B cell (primary cell): ENCODE measurements at regions not wholly inside any gene's neighbourhood (a gene's known extent, or its start where the extent isn't known, plus 50 kb on each side); places are given as distances from the start of the nearest gene placed in this dataset.

ENCODE experiments used
- ATAC-seq: fragments of 200-7000 bp; cut with Tn5 transposase; one replicate; pipeline ENCODE4 v1.10.0; 2021; ENCODE audit warnings: low read depth, mild to moderate bottlenecking, moderate number of reproducible peaks, moderate library complexity
- CTCF ChIA-PET: fragments of 350-600 bp; sonication (Branson Sonifier 250); formaldehyde crosslinking; loops from one replicate; lab custom pipeline; 2021; ENCODE audit warnings: antibody characterized with exemption, inconsistent platforms; lab: Charles Lee
- POLR2A ChIA-PET: fragments of 350-600 bp; sonication (Branson Sonifier 250); formaldehyde crosslinking; loops from one replicate; lab custom pipeline; 2021; ENCODE audit warnings: antibody characterized with exemption; lab: Charles Lee
- DNase-seq: peaks from one replicate; pipeline ENCODE4 v3.0.0; 2013
- H2AFZ ChIP-seq: 2 replicates; pipeline ENCODE4 v1.6.1; 2012; ENCODE audit warnings: mild to moderate bottlenecking, low read depth, low read length; ENCODE audit not compliant: insufficient read depth, poor library complexity, severe bottlenecking
- H3K27ac ChIP-seq, 2 donors: 1 replicate in 1 of 2; 2 replicates in 1 of 2; pipeline ENCODE4 v1.5.1; 2012 to 2013; ENCODE audit warnings: low read length in 2 of 2, mild to moderate bottlenecking in 2 of 2, moderate library complexity in 1 of 2
- H3K27me3 ChIP-seq, 4 experiments: fragments of 200-600 bp in 1 of 4; sonication (generic) in 1 of 4; replicated peaks in 1 of 4; 1 replicate in 2 of 4; 2 replicates in 2 of 4; pipeline versions ENCODE4 v1.6.1 to v1.7.0; 2013 to 2016; ENCODE audit warnings: low read length in 3 of 4, mild to moderate bottlenecking in 2 of 4, mixed read lengths in 1 of 4, moderate library complexity in 1 of 4; ENCODE audit not compliant: insufficient read depth in 4 of 4, control insufficient read depth in 3 of 4; ENCODE audit errors: control extremely low read depth in 1 of 4
- H3K36me3 ChIP-seq, 2 experiments: replicated peaks in 1 of 2; 1 replicate in 1 of 2; 2 replicates in 1 of 2; pipeline versions ENCODE4 v1.6.1 to v1.7.1; 2013; ENCODE audit warnings: low read length in 1 of 2; ENCODE audit not compliant: insufficient read depth in 2 of 2, control insufficient read depth in 1 of 2; ENCODE audit errors: control extremely low read depth in 1 of 2, extremely low read depth in 1 of 2
- H3K4me1 ChIP-seq, 2 donors: fragments of 200-600 bp in 1 of 2; sonication (generic) in 1 of 2; 1 replicate in 1 of 2; 2 replicates in 1 of 2; pipeline versions ENCODE4 v1.5.1 to v1.6.1; 2013 to 2017; ENCODE audit warnings: low read length in 2 of 2; ENCODE audit not compliant: control insufficient read depth in 2 of 2, insufficient read depth in 2 of 2
- H3K4me2 ChIP-seq: replicated peaks from 2 replicates; pipeline ENCODE3; 2012; ENCODE audit warnings: mild to moderate bottlenecking, low read depth, low read length; ENCODE audit not compliant: poor library complexity, severe bottlenecking
- H3K4me3 ChIP-seq, 5 experiments: fragments of 200-600 bp in 1 of 5; sonication (generic) in 1 of 5; 1 replicate in 3 of 5; 2 replicates in 2 of 5; pipeline versions ENCODE4 v1.5.1 to v1.7.0; 2011 to 2016; ENCODE audit warnings: low read length in 4 of 5, mild to moderate bottlenecking in 4 of 5, low read depth in 2 of 5, control low read depth in 1 of 5, moderate library complexity in 1 of 5; ENCODE audit not compliant: insufficient read depth in 1 of 5; ENCODE audit errors: control extremely low read depth in 1 of 5, extremely low read depth in 1 of 5
- H3K79me2 ChIP-seq: fragments of 200-600 bp; sonication (generic); one replicate; pipeline ENCODE4 v1.6.0; 2016; ENCODE audit warnings: low read length; ENCODE audit not compliant: control insufficient read depth, insufficient read depth
- H3K9ac ChIP-seq: fragments of 200-600 bp; sonication (generic); 2 replicates; pipeline ENCODE4 v1.6.1; 2017; ENCODE audit warnings: mild to moderate bottlenecking, low read length, moderate library complexity
- H3K9me3 ChIP-seq, 3 donors: one replicate each; pipeline versions ENCODE4 v1.6.1 to v1.7.1; 2013; ENCODE audit warnings: low read length in 2 of 3; ENCODE audit not compliant: control insufficient read depth in 2 of 3, insufficient read depth in 1 of 3; ENCODE audit errors: control extremely low read depth in 1 of 3
- H4K20me1 ChIP-seq: 2 replicates; pipeline ENCODE4 v1.6.0; 2012; ENCODE audit warnings: mild to moderate bottlenecking, low read length; ENCODE audit not compliant: insufficient read depth, control insufficient read depth, poor library complexity, severe bottlenecking
- H3K27ac Mint-ChIP-seq: one replicate; pipeline ENCODE4 v1.8.0; 2021; ENCODE audit warnings: mixed read lengths
- H3K27me3 Mint-ChIP-seq: one replicate; pipeline ENCODE4 v1.8.0; 2021; ENCODE audit warnings: mixed read lengths
- H3K4me1 Mint-ChIP-seq: one replicate; pipeline ENCODE4 v1.8.0; 2021; ENCODE audit warnings: mixed read lengths
- H3K4me3 Mint-ChIP-seq: one replicate; pipeline ENCODE4 v1.8.0; 2021; ENCODE audit warnings: mixed read lengths
- H3K9me3 Mint-ChIP-seq: one replicate; pipeline ENCODE4 v1.8.0; 2022; ENCODE audit warnings: mixed read lengths; ENCODE audit not compliant: insufficient read depth
- EZH2 ChIP-seq: IDR thresholded peaks from 2 replicates; pipeline ENCODE4 v1.6.1; 2012; ENCODE audit warnings: borderline replicate concordance, low read depth, mild to moderate bottlenecking, moderate library complexity, low read length; ENCODE audit not compliant: insufficient read depth, poor library complexity, severe bottlenecking
- WGBS: methylation state at CpG from one replicate; pipeline ENCODE4 v1.1.5; 2013; ENCODE audit warnings: missing lambda C conversion rate; ENCODE audit not compliant: insufficient coverage; 5-methylcytosine and 5-hydroxymethylcytosine counted together
- intact Hi-C: fragments of 100-400 bp; cut with micrococcal nuclease; formaldehyde crosslinking; loops from one replicate; pipeline ENCODE4 v1.10.0; 2022
- TF ChIP-seq, protein P1 (sequence below): fragments of 200-600 bp; IDR thresholded peaks from one replicate; pipeline ENCODE4 v1.8.0; 2022; ENCODE audit warnings: antibody characterized with exemption, mild to moderate bottlenecking

DNA sequence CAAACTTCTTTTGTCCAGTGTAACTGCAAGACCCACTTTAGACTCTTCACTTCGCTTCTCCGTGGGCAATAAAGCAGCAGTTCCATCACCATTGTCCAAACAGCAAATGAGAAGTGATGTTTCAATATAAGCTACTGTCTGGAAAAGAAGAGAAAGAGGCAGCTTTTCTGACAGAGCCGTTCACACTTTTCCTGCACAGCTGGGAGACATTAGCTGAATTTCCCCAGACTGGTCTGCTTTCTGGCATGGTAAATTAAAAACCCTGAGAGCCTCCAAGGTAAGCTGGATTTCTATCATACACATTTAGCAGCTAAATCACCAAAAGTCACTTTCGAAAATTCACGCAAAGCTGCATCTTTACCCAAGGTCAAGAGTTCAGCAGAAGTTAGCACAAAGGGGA lies 108.5 kb upstream of the CMC1 start:
- Histone ChIP-seq H3K79me2 (no peaks in the 10 kb centered on the region), H3K36me3 (no peaks in the 10 kb centered on the region), H3K27me3 (no peaks in the 10 kb centered on the region), H3K4me2 (no peak overlapping the region), H2AFZ (no peak overlapping the region), H3K9me3 (no peaks in the 10 kb centered on the region), H3K9ac (no peak overlapping the region), H3K27ac (no peak overlapping the region), H3K4me3 (no peak overlapping the region), H4K20me1 (no peaks in the 10 kb centered on the region), H3K4me1 (no peaks in the 10 kb centered on the region)
- Mint-ChIP-seq H3K9me3 (no peaks in the 10 kb centered on the region), H3K4me1 (no peaks in the 10 kb centered on the region), H3K4me3 (no peak overlapping the region), H3K27ac (no peak overlapping the region), H3K27me3 (no peaks in the 10 kb centered on the region)
- TF ChIP-seq, protein P1, sequence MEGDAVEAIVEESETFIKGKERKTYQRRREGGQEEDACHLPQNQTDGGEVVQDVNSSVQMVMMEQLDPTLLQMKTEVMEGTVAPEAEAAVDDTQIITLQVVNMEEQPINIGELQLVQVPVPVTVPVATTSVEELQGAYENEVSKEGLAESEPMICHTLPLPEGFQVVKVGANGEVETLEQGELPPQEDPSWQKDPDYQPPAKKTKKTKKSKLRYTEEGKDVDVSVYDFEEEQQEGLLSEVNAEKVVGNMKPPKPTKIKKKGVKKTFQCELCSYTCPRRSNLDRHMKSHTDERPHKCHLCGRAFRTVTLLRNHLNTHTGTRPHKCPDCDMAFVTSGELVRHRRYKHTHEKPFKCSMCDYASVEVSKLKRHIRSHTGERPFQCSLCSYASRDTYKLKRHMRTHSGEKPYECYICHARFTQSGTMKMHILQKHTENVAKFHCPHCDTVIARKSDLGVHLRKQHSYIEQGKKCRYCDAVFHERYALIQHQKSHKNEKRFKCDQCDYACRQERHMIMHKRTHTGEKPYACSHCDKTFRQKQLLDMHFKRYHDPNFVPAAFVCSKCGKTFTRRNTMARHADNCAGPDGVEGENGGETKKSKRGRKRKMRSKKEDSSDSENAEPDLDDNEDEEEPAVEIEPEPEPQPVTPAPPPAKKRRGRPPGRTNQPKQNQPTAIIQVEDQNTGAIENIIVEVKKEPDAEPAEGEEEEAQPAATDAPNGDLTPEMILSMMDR = no peak
- no peak for TF ChIP-seq EZH2
- 90% methylated on average over 3 of the region's 5 CpGs for WGBS
- ATAC-seq (no peak), DNase-seq (no peak)
- CTCF ChIA-PET = no interaction called here
- intact Hi-C loops = no loop called here
- POLR2A ChIA-PET = no interaction called here

DNA sequence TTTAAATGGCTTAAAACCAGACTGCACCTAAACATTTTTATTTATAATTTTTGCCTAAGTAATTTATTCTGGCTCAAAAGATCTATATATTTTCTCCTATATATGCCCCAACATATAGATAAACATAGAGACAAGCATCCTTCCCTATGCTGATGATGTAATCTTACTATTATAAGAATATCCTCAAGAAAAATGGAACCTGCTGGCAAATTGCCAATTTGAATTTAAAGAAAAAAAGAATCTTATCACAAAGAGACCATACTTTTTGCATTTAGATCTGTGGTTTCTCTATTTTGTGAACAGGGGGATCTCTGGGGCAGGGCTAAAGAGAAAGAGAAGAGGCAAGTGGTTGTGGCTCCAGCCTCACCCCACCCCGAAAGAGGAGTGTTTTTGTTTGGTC lies 107.2 kb upstream of the CMC1 start:
- H3K9me3 Mint-ChIP-seq = no peaks in the 10 kb centered on the region

More for the DNA sequence above, 107.2 kb upstream of the CMC1 start:
- ChIA-PET CTCF (no interaction called here), POLR2A (no interaction called here)
- H3K9ac ChIP-seq = no peak overlapping the region
- intact Hi-C loops = no loop called here
- no peaks in the 10 kb centered on the region for H3K36me3 ChIP-seq
- Mint-ChIP-seq H3K4me3 (no peak overlapping the region), H3K27ac (no peak overlapping the region), H3K4me1 (no peaks in the 10 kb centered on the region), H3K27me3 (no peaks in the 10 kb centered on the region)
- H3K4me2 ChIP-seq = no peak overlapping the region
- H3K79me2 ChIP-seq = no peaks in the 10 kb centered on the region
- TF ChIP-seq EZH2 = no peak
- TF ChIP-seq, protein P1 = no peak
- H4K20me1 ChIP-seq = no peaks in the 10 kb centered on the region
- no peaks in the 10 kb centered on the region for H3K9me3 ChIP-seq
- H2AFZ ChIP-seq = no peak overlapping the region
- no CpG with 5 or more reads among the region's 1 CpG for WGBS
- H3K4me1 ChIP-seq = peaks cover 0 to 3% of the 10 kb centered on the region in 2 donors
- H3K4me3 ChIP-seq = no peak overlapping the region
- H3K27ac ChIP-seq = no peak overlapping the region
- ATAC-seq (no peak), DNase-seq (no peak)
- H3K27me3 ChIP-seq = no peaks in the 10 kb centered on the region
